ENCODE measurements at regions not wholly inside any gene's neighbourhood (a gene's known extent, or its start where the extent isn't known, plus 50 kb on each side); places are given as distances from the start of the nearest gene placed in this dataset.
A peak's percentile ranks its signal among the peaks of the same experiment; 100 is the strongest.

- TF ChIP-seq CTCF (IDR thresholded peaks at IDR 0.05; ENCODE audit: low read depth, low read length, missing input control): no peak
- peak; percentile 48 for TF ChIP-seq YY1 (IDR thresholded peaks at IDR 0.05)
- no peak for TF ChIP-seq GABPA (IDR thresholded peaks at IDR 0.05 in 1 of 2, conservative IDR thresholded peaks at IDR 0.05 in 1 of 2)
- peak in 1 of 2 donors; percentile 57 for TF ChIP-seq JUND (IDR thresholded peaks at IDR 0.05)
- TF ChIP-seq RXRA (IDR thresholded peaks at IDR 0.05): peak in 1 of 2 donors; percentile 71
- TF ChIP-seq MAX (IDR thresholded peaks at IDR 0.05): peak; percentile 42
- no peak for TF ChIP-seq REST (IDR thresholded peaks at IDR 0.05)
- no peak for TF ChIP-seq TAF1 (conservative IDR thresholded peaks at IDR 0.05)
- TF ChIP-seq SP1 (IDR thresholded peaks at IDR 0.05): peak; percentile 20
These were observed 490.8 kb downstream of the EPM2A start for GRCh38 chr6:145244349-145245100.

Measured in liver (tissue), 3 donors.